ENCODE measurements at regions not wholly inside any gene's neighbourhood (a gene's known extent, or its start where the extent isn't known, plus 50 kb on each side); places are given as distances from the start of the nearest gene placed in this dataset.

DNA sequence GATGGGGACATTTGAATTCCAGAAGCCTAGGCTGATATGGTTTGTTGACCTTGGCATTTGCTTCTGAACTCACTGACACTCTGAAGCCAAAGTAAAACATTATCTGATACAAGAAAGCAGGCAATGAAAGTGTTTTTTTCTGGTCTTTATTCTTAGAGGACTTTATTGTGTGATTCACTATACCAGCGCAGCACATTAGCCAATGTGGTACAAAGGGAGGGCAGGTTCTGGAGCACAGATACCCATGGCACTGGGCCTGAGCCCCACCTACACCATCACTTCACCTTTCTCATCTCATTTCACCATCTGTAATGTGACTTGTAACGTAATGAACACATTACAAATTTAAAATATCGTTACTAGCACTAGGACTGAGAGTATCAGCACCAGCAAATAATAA is 89.7 kb upstream of the ZNF366 start:
- no peak for TF ChIP-seq CTCF (IDR thresholded peaks at IDR 0.05)
- no peak for TF ChIP-seq POLR2A (IDR thresholded peaks at IDR 0.05)

Measured in thyroid gland (tissue), 4 donors.